PC-3 (cell line): ENCODE measurements at regions not wholly inside any gene's neighbourhood (a gene's known extent, or its start where the extent isn't known, plus 50 kb on each side); places are given as distances from the start of the nearest gene placed in this dataset.

Experiments
- ATAC-seq: fragments of 200-7000 bp; cut with Tn5 transposase; 2 replicates; pipeline ENCODE4 v1.9.1; 2020; ENCODE audit warnings: mild to moderate bottlenecking, moderate library complexity
- BruUV-seq: library from RNA; stranded (reverse); fragments of 400-500 nt; replicated peaks from 2 replicates; lab custom pipeline; 2021; lab: Mats Ljungman, UMichigan
- CTCF ChIA-PET: fragments of 300-600 bp; sonication (Branson Sonifier 250); formaldehyde crosslinking; loops from one replicate; lab custom pipeline; 2022; ENCODE audit warnings: antibody characterized with exemption; lab: Charles Lee
- POLR2A ChIA-PET: fragments of 300-600 bp; sonication (Branson Sonifier 250); formaldehyde crosslinking; loops from one replicate; lab custom pipeline; 2022; ENCODE audit warnings: antibody characterized with exemption; ENCODE audit not compliant: unreplicated experiment; lab: Charles Lee
- DNase-seq: peaks from one replicate; pipeline ENCODE4 v3.0.0-alpha.2; 2015
- H2AFZ ChIP-seq: fragments of 300-600 bp; sonication (generic); 2 replicates; pipeline ENCODE4 v1.6.0; 2016; ENCODE audit warnings: antibody characterized with exemption, low read length
- H3F3A ChIP-seq: fragments of 300-600 bp; sonication (generic); one replicate; pipeline ENCODE4 v1.6.0; 2017; ENCODE audit warnings: antibody characterized with exemption, low read length, control low read depth, mild to moderate bottlenecking; ENCODE audit not compliant: unreplicated experiment
- H3K27ac ChIP-seq: fragments of 300-600 bp; sonication (generic); 2 replicates; pipeline ENCODE4 v1.5.1; 2016; ENCODE audit warnings: mild to moderate bottlenecking, low read length
- H3K27me3 ChIP-seq: fragments of 300-600 bp; sonication (generic); 2 replicates; pipeline ENCODE4 v1.6.1; 2016; ENCODE audit warnings: low read length, mixed read lengths
- H3K36me3 ChIP-seq: fragments of 300-600 bp; sonication (generic); 2 replicates; pipeline ENCODE4 v1.6.1; 2016; ENCODE audit warnings: low read depth, mixed run types, low read length, mixed read lengths
- H3K4me1 ChIP-seq: fragments of 300-600 bp; sonication (generic); 2 replicates; pipeline ENCODE4 v1.5.1; 2016; ENCODE audit warnings: low read length; ENCODE audit not compliant: insufficient read depth
- H3K4me2 ChIP-seq: fragments of 300-600 bp; sonication (generic); 2 replicates; pipeline ENCODE4 v1.6.0; 2016; ENCODE audit warnings: low read length
- H3K4me3 ChIP-seq: fragments of 300-600 bp; sonication (generic); 2 replicates; pipeline ENCODE4 v1.5.1; 2016; ENCODE audit warnings: mild to moderate bottlenecking, low read length, mixed read lengths
- H3K79me2 ChIP-seq: fragments of 300-600 bp; sonication (generic); 2 replicates; pipeline ENCODE4 v1.6.1; 2017; ENCODE audit warnings: low read length, mixed read lengths
- H3K9ac ChIP-seq: fragments of 300-600 bp; sonication (generic); 2 replicates; pipeline ENCODE4 v1.6.0; 2016; ENCODE audit warnings: mild to moderate bottlenecking, low read length
- H3K9me2 ChIP-seq: fragments of 300-600 bp; sonication (generic); replicated peaks from 2 replicates; pipeline ENCODE4 v1.6.1; 2016; ENCODE audit warnings: mixed run types, low read length, mixed read lengths
- H3K9me3 ChIP-seq: fragments of 300-600 bp; sonication (generic); 2 replicates; pipeline ENCODE4 v1.6.1; 2016; ENCODE audit warnings: low read length, mixed read lengths
- H4K20me1 ChIP-seq: fragments of 300-600 bp; sonication (generic); 2 replicates; pipeline ENCODE4 v1.6.1; 2016; ENCODE audit warnings: low read length, mixed read lengths
- EZH2 ChIP-seq: fragments of 300-600 bp; sonication (generic); IDR thresholded peaks from one replicate; pipeline ENCODE4 v1.6.1; 2017; ENCODE audit warnings: antibody characterized with exemption, mild to moderate bottlenecking, low read length; ENCODE audit not compliant: unreplicated experiment
- EZH2phosphoT487 ChIP-seq: fragments of 300-600 bp; sonication (generic); IDR thresholded peaks from 2 replicates; pipeline ENCODE4 v1.6.1; 2018; ENCODE audit warnings: mild to moderate bottlenecking, antibody characterized with exemption, low read length, borderline replicate concordance
- intact Hi-C: fragments of 100-400 bp; cut with micrococcal nuclease; formaldehyde crosslinking; loops from 2 replicates; pipeline ENCODE4 v1.9.0; 2023
- TF ChIP-seq, protein P1 (sequence below): fragments of 300-600 bp; sonication (generic); conservative IDR thresholded peaks from 2 replicates; pipeline ENCODE4 v1.5.1; 2017; ENCODE audit warnings: antibody characterized with exemption, low read depth, mild to moderate bottlenecking, low read length

DNA sequence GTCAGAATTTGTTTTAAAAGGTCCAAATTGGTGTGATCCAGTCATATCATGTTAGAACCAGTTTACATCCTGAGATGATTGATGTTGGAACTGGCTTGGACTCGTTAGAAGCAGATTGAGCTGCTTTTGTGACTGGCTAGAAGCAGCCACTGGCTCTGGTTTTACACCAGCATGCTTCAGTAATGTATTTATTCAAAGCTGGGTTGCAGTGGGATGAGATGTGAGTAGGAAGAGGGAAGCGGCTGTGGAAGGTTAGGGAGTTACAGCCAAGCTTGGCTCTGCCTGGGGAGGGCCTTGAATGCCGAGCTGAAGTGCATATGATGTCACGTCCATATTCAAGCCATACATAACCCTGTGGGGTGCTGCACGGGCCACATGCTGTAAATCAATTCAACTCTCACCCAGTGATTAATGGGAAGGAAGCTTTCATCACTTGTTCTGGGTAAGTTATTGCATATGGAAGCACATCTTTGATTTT, 104.0 kb upstream of the SMAD3 start:
- intact Hi-C loops, result no loop called here

DNA sequence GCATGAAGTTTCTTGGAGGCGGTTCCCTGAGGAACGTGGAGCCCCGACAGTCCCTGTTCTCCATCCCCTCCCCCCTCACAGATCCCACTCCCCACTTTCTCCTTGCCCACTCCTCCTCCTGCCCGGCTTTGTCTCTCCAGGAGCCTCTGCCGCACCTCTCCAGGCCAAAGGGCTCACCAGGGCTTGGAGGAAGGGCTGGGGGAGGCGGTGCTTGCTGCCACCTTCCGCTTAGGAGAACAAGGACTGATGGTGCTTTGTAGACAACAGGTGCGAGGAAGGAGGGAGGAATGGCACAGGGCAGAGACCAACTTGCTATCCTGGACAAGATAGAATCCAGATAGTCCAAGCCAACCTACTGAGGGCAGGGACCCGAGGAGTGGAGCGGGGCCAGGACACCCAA, 103.5 kb upstream of the SMAD3 start:
- intact Hi-C loops, result no loop called here
- no TSS peak for BruUV-seq

More for the DNA sequence above, 104.0 kb upstream of the SMAD3 start:
- TF ChIP-seq, protein P1, sequence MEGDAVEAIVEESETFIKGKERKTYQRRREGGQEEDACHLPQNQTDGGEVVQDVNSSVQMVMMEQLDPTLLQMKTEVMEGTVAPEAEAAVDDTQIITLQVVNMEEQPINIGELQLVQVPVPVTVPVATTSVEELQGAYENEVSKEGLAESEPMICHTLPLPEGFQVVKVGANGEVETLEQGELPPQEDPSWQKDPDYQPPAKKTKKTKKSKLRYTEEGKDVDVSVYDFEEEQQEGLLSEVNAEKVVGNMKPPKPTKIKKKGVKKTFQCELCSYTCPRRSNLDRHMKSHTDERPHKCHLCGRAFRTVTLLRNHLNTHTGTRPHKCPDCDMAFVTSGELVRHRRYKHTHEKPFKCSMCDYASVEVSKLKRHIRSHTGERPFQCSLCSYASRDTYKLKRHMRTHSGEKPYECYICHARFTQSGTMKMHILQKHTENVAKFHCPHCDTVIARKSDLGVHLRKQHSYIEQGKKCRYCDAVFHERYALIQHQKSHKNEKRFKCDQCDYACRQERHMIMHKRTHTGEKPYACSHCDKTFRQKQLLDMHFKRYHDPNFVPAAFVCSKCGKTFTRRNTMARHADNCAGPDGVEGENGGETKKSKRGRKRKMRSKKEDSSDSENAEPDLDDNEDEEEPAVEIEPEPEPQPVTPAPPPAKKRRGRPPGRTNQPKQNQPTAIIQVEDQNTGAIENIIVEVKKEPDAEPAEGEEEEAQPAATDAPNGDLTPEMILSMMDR, result no peak
- TF ChIP-seq EZH2phosphoT487, result no peak
- TF ChIP-seq EZH2, result no peak
- ChIA-PET POLR2A (no interaction called here), CTCF (no interaction called here)
- Histone ChIP-seq H3K9ac (no peak overlapping the region), H3K36me3 (no peaks in the 10 kb centered on the region), H3K27me3 (no peaks in the 10 kb centered on the region), H2AFZ (no peak overlapping the region), H3K9me3 (no peaks in the 10 kb centered on the region), H3K27ac (no peak overlapping the region), H3K9me2 (no peaks in the 10 kb centered on the region), H3K4me3 (no peak overlapping the region), H3K4me1 (peaks cover 11% of the 10 kb centered on the region), H3F3A (no peaks in the 10 kb centered on the region), H3K79me2 (no peaks in the 10 kb centered on the region), H4K20me1 (no peaks in the 10 kb centered on the region), H3K4me2 (no peak overlapping the region)
- DNase-seq, result no peak
- ATAC-seq, result no peak
- BruUV-seq, result no TSS peak

DNA sequence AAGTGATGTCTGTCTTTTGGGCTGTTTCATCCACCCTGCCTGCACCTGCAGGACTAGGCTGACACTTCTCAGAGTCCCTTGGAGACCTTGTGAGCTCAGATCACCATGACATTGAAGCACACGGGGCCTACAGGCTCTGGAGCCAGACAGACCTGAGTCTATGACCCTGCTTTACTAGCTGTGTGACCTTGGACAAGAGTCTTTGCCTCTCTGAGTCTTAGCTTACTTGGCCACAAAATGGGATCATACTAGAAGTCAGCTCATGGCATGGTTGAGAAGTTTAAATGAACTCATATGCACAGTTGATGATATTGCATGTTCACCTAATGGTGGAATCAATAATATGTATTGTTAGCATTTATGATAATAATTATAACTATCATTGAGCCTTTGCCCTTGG, 102.9 kb upstream of the SMAD3 start:
- TF ChIP-seq EZH2phosphoT487, result no peak
- DNase-seq (no peak), ATAC-seq (no peak)
- no peaks in the 10 kb centered on the region for H3K9me3 ChIP-seq
- no peaks in the 10 kb centered on the region for H3F3A ChIP-seq
- no peak overlapping the region for H3K27ac ChIP-seq
- ChIA-PET POLR2A (no interaction called here), CTCF (no interaction called here)
- intact Hi-C loops, result no loop called here
- no peaks in the 10 kb centered on the region for H3K36me3 ChIP-seq
- no peaks in the 10 kb centered on the region for H3K79me2 ChIP-seq
- no peak overlapping the region for H3K4me3 ChIP-seq
- no peak overlapping the region for H2AFZ ChIP-seq
- no peak overlapping the region for H3K4me2 ChIP-seq
- no peaks in the 10 kb centered on the region for H4K20me1 ChIP-seq
- no TSS peak for BruUV-seq
- H3K9me2 ChIP-seq, result no peaks in the 10 kb centered on the region
- H3K27me3 ChIP-seq, result no peaks in the 10 kb centered on the region
- H3K9ac ChIP-seq, result no peak overlapping the region
- H3K4me1 ChIP-seq, result peaks cover under 1% of the 10 kb centered on the region

More for the DNA sequence above, 103.5 kb upstream of the SMAD3 start:
- no peak for DNase-seq
- Histone ChIP-seq H3K9me2 (no peaks in the 10 kb centered on the region), H3K27ac (no peak overlapping the region), H3F3A (no peaks in the 10 kb centered on the region), H2AFZ (no peak overlapping the region), H3K4me3 (no peak overlapping the region), H4K20me1 (no peaks in the 10 kb centered on the region), H3K79me2 (no peaks in the 10 kb centered on the region), H3K9ac (no peak overlapping the region), H3K4me2 (no peak overlapping the region), H3K36me3 (no peaks in the 10 kb centered on the region), H3K4me1 (peaks cover 7% of the 10 kb centered on the region), H3K27me3 (no peaks in the 10 kb centered on the region), H3K9me3 (no peaks in the 10 kb centered on the region)
- TF ChIP-seq, protein P1, result no peak
- no peak for TF ChIP-seq EZH2phosphoT487
- no peak for TF ChIP-seq EZH2
- ATAC-seq, result no peak
- ChIA-PET POLR2A (no interaction called here), CTCF (no interaction called here)
